Fibroblast of skin of left quadriceps (primary cell): ENCODE measurements at regions not wholly inside any gene's neighbourhood (a gene's known extent, or its start where the extent isn't known, plus 50 kb on each side); places are given as distances from the start of the nearest gene placed in this dataset.

ENCODE experiments used
- DNase-seq, 2 experiments: peaks; one replicate each; pipeline ENCODE4 v3.0.0-alpha.2; 2013; ENCODE audit warnings: low read depth in 2 of 2

GRCh38 chr9:108456903-108457302 lies 398.9 kb downstream of the ACTL7B start:
- DNase-seq: no peak

GRCh38 chr9:108445431-108446071 lies 410.2 kb downstream of the ACTL7B start:
- DNase-seq: no peak

- peak; percentile 97 for DNase-seq
Observed at GRCh38 chr9:108444400-108445358, 411.1 kb downstream of the ACTL7B start.

- peak; percentile 54 to 60 for DNase-seq
Observed at GRCh38 chr9:108443741-108444140, 412.0 kb downstream of the ACTL7B start.

- peak; percentile 89 to 92 for DNase-seq
Observed at GRCh38 chr9:108443019-108443633, 412.7 kb downstream of the ACTL7B start.

GRCh38 chr9:108442627-108443018 lies 413.2 kb downstream of the ACTL7B start:
- DNase-seq: no peak

GRCh38 chr9:108441726-108442125 lies 414.1 kb downstream of the ACTL7B start:
- no peak for DNase-seq

GRCh38 chr9:108441251-108441650 lies 414.5 kb downstream of the ACTL7B start:
- no peak for DNase-seq

GRCh38 chr9:108439947-108440346 lies 415.8 kb downstream of the ACTL7B start:
- DNase-seq: peak; percentile 42 to 44

- DNase-seq: no peak
Observed at GRCh38 chr9:108437656-108438055, 418.1 kb downstream of the ACTL7B start.

GRCh38 chr9:108436448-108436847 lies 419.3 kb downstream of the ACTL7B start:
- no peak for DNase-seq

GRCh38 chr9:108434502-108434901 lies 421.3 kb downstream of the ACTL7B start:
- no peak for DNase-seq

- DNase-seq: no peak
Observed at GRCh38 chr9:108434036-108434435, 421.8 kb downstream of the ACTL7B start.

GRCh38 chr9:108430655-108431054 lies 425.1 kb downstream of the ACTL7B start:
- no peak for DNase-seq

GRCh38 chr9:108427751-108428150 lies 428.0 kb downstream of the ACTL7B start:
- no peak for DNase-seq

- peak; percentile 23 to 32 for DNase-seq
Observed at GRCh38 chr9:108426421-108426940, 429.3 kb downstream of the ACTL7B start.

- no peak for DNase-seq
Observed at GRCh38 chr9:108423433-108423832, 432.4 kb downstream of the ACTL7B start.

GRCh38 chr9:108419379-108419778 lies 436.4 kb downstream of the ACTL7B start:
- DNase-seq: no peak

GRCh38 chr9:108417726-108418125 lies 438.1 kb downstream of the ACTL7B start:
- DNase-seq: no peak

- no peak for DNase-seq
Observed at GRCh38 chr9:108417312-108417711, 438.5 kb downstream of the ACTL7B start.

- no peak for DNase-seq
Observed at GRCh38 chr9:108416324-108416723, 439.5 kb downstream of the ACTL7B start.

GRCh38 chr9:108413809-108414208 lies 442.0 kb downstream of the ACTL7B start:
- DNase-seq: no peak
